ENCODE measurements at regions not wholly inside any gene's neighbourhood (a gene's known extent, or its start where the extent isn't known, plus 50 kb on each side); places are given as distances from the start of the nearest gene placed in this dataset.
"Not testable (repeated sequence)": the region's sequence is repeated elsewhere in the genome, so short reads cannot be mapped to it uniquely, and the experiment has no call there.

DNA sequence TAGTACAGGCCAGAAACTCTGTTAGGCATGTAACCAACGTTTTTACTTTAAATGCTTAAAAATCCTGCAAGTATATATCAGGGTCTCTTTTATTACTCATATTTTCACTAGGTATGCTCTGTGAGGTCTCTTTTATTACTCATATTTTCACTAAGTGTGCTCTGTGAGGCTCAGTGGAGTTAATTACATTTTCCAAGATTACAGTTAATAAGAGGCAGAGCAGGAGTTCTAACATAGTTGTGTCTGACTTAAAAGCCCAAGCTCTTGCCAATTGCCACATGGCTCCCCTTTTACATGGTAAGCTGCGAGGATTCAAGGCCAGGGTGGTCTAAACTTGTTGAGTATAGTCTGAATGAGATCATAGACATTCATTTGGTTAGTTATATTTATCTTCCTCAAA, 81.0 kb upstream of the ARMCX2 start:
- Histone ChIP-seq H3K9me3 (ENCODE audit: severe bottlenecking) (no peaks in the 10 kb centered on the region), H3K4me1 (ENCODE audit: insufficient read depth, poor library complexity, severe bottlenecking) (no peaks in the 10 kb centered on the region), H3K27me3 (ENCODE audit: insufficient read depth, poor library complexity, severe bottlenecking) (no peaks in the 10 kb centered on the region), H3K36me3 (ENCODE audit: low read depth) (no peaks in the 10 kb centered on the region), H3K4me3 (ENCODE audit: severe bottlenecking) (no peak overlapping the region), H3K27ac (ENCODE audit: poor library complexity, severe bottlenecking) (no peak overlapping the region)
- ATAC-seq (ENCODE audit: low read depth): no peak
- TF ChIP-seq CTCF (IDR thresholded peaks at IDR 0.05; ENCODE audit: poor library complexity, severe bottlenecking): no peak
- no peak for DNase-seq (ENCODE audit: low spot score)

DNA sequence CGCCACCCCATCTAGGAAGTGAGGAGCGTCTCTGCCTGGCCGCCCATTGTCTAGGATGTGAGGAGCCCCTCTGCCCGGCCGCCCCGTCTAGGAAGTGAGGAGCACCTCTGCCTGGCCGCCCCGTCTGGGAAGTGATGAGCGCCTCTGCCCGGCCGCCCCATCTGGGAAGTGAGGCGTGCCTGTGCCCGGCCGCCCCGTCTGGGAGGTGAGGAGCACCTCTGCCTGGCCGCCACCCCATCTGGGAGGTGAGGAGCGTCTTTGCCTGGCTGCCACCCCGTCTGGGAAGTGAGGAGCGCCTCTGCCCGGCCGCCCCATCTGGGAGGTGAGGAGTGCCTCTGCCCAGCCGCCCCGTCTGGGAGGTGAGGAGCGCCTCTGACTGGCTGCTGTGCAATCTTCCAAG, 79.2 kb upstream of the ARMCX2 start:
- not testable (repeated sequence) for H3K27ac ChIP-seq (ENCODE audit: poor library complexity, severe bottlenecking); ATAC-seq (ENCODE audit: low read depth)

DNA sequence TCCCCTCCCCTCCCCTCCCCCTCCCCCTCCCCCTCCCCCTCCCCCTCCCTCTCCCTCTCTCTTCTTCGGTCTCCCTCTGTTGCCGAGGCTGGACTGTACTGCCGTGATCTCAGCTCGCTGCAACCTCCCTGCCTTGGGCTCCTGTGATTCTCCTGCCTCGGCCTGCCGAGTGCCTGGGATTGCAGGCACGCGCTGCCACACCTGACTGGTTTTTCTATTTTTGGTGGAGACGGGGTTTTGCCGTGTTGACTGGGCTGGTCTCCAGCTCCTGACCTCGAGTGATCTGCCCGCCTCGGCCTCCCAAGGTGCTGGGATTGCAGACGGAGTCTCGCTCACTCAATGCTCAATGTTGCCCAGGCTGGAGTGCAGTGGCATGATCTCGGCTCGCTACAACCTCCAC, 78.8 kb upstream of the ARMCX2 start:
- H3K9me3 ChIP-seq (ENCODE audit: severe bottlenecking); H3K36me3 ChIP-seq (ENCODE audit: low read depth); H3K4me3 ChIP-seq (ENCODE audit: severe bottlenecking); H3K27ac ChIP-seq (ENCODE audit: poor library complexity, severe bottlenecking); H3K27me3 ChIP-seq (ENCODE audit: insufficient read depth, poor library complexity, severe bottlenecking); H3K4me1 ChIP-seq (ENCODE audit: insufficient read depth, poor library complexity, severe bottlenecking); DNase-seq (ENCODE audit: low spot score); ATAC-seq (ENCODE audit: low read depth): not testable (repeated sequence)

More for the DNA sequence above, 79.2 kb upstream of the ARMCX2 start:
- DNase-seq (ENCODE audit: low spot score); H3K9me3 ChIP-seq (ENCODE audit: severe bottlenecking); H3K4me1 ChIP-seq (ENCODE audit: insufficient read depth, poor library complexity, severe bottlenecking); H3K4me3 ChIP-seq (ENCODE audit: severe bottlenecking); H3K36me3 ChIP-seq (ENCODE audit: low read depth); H3K27me3 ChIP-seq (ENCODE audit: insufficient read depth, poor library complexity, severe bottlenecking): not testable (repeated sequence)

DNA sequence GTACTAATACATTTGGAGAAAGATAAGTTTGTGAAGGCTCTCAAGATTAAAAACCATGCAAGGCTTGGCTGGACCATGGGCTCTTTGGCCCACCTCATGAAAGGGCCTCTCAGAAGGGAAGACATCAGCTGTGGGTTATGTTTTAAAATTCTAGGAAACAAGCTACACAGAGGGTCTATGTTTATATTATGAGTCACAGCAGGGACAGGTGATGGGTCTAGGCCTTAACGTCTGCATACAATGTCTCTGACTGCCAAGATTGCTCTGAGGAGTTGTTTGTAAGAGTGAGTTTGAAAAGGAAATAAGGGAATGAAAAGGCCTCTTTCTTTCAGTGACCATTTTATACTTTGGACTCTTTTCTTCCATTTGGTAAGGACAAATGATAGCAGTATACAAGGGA, 77.0 kb upstream of the ARMCX2 start:
- DNase-seq (ENCODE audit: low spot score) (no peak), ATAC-seq (ENCODE audit: low read depth) (no peak)
- Histone ChIP-seq H3K9me3 (ENCODE audit: severe bottlenecking) (no peaks in the 10 kb centered on the region), H3K4me1 (ENCODE audit: insufficient read depth, poor library complexity, severe bottlenecking) (no peaks in the 10 kb centered on the region), H3K27me3 (ENCODE audit: insufficient read depth, poor library complexity, severe bottlenecking) (no peaks in the 10 kb centered on the region), H3K4me3 (ENCODE audit: severe bottlenecking) (no peak overlapping the region), H3K27ac (ENCODE audit: poor library complexity, severe bottlenecking) (no peak overlapping the region), H3K36me3 (ENCODE audit: low read depth) (no peaks in the 10 kb centered on the region)
- no peak for TF ChIP-seq CTCF (IDR thresholded peaks at IDR 0.05; ENCODE audit: poor library complexity, severe bottlenecking)

DNA sequence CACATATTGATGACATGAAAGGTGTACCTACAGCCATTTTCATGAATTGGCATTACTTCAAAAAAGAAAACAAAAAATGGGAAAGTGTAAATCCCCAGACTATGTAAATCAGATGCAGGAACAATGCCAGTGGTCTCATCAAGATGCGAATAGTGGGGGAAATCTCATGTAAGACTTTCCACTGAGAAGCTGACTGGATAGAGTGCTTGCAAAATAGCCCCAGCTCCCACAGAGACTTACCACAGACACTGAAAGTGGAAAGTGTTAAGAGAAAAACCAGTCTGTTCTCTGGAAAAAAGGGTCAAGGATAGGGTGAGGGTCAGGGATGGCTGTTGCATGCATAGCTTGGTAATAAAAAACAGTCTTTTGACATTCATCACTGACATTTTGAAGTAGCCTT, 73.2 kb upstream of the ARMCX2 start:
- H3K9me3 ChIP-seq (ENCODE audit: severe bottlenecking): no peaks in the 10 kb centered on the region
- H3K4me3 ChIP-seq (ENCODE audit: severe bottlenecking): no peak overlapping the region
- no peaks in the 10 kb centered on the region for H3K4me1 ChIP-seq (ENCODE audit: insufficient read depth, poor library complexity, severe bottlenecking)
- no peak for DNase-seq (ENCODE audit: low spot score)
- TF ChIP-seq CTCF (IDR thresholded peaks at IDR 0.05; ENCODE audit: poor library complexity, severe bottlenecking): no peak
- ATAC-seq (ENCODE audit: low read depth): no peak
- no peak overlapping the region for H3K27ac ChIP-seq (ENCODE audit: poor library complexity, severe bottlenecking)
- no peaks in the 10 kb centered on the region for H3K36me3 ChIP-seq (ENCODE audit: low read depth)
- H3K27me3 ChIP-seq (ENCODE audit: insufficient read depth, poor library complexity, severe bottlenecking): no peaks in the 10 kb centered on the region

DNA sequence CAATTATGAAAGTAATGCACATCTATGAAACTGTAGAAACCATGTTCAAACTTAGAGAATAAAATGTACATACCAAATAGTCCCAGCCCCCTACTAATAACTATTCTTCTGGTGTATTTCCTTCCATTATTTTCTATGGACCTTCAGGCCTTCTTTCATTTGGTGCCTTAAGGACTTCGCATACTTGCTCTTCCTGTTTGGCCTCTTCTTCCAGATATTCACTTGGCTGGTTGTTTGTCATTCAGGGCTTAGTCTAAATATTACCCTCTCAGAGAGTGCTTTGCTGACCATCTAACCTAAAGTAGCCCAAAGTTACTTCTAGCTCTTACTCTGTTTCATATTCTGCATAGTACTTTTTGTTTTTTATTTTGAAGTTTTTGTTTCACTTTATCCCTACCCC, 70.3 kb upstream of the ARMCX2 start:
- Histone ChIP-seq H3K9me3 (ENCODE audit: severe bottlenecking) (no peaks in the 10 kb centered on the region), H3K4me1 (ENCODE audit: insufficient read depth, poor library complexity, severe bottlenecking) (no peaks in the 10 kb centered on the region), H3K36me3 (ENCODE audit: low read depth) (no peaks in the 10 kb centered on the region), H3K27ac (ENCODE audit: poor library complexity, severe bottlenecking) (no peak overlapping the region), H3K27me3 (ENCODE audit: insufficient read depth, poor library complexity, severe bottlenecking) (no peaks in the 10 kb centered on the region), H3K4me3 (ENCODE audit: severe bottlenecking) (no peak overlapping the region)
- TF ChIP-seq CTCF (IDR thresholded peaks at IDR 0.05; ENCODE audit: poor library complexity, severe bottlenecking): no peak
- DNase-seq (ENCODE audit: low spot score): no peak
- no peak for ATAC-seq (ENCODE audit: low read depth)

Measured in RWPE2 (cell line).